GM23338 (cell line): ENCODE measurements at regions not wholly inside any gene's neighbourhood (a gene's known extent, or its start where the extent isn't known, plus 50 kb on each side); places are given as distances from the start of the nearest gene placed in this dataset.

Experiments
- CTCF ChIP-seq, 2 experiments: fragments of 200-600 bp in 1 of 2; sonication (generic) in 1 of 2; conservative IDR thresholded peaks; 2 replicates each; pipeline versions ENCODE4 v1.5.1 to v1.6.1; 2016 to 2017; ENCODE audit warnings: antibody characterized with exemption in 2 of 2, low read depth in 2 of 2, mild to moderate bottlenecking in 2 of 2, moderate library complexity in 1 of 2
- EZH2 ChIP-seq: fragments of 200-600 bp; sonication (generic); IDR thresholded peaks from one replicate; pipeline ENCODE4 v1.8.0; 2017; ENCODE audit warnings: antibody characterized with exemption, mild to moderate bottlenecking, low read depth; ENCODE audit not compliant: unreplicated experiment
- EZH2phosphoT487 ChIP-seq: fragments of 200-600 bp; sonication (generic); IDR thresholded peaks from one replicate; pipeline ENCODE4 v1.8.1; 2018; ENCODE audit warnings: antibody characterized with exemption; ENCODE audit not compliant: unreplicated experiment
- REST ChIP-seq: IDR thresholded peaks from one replicate; pipeline ENCODE4 v1.6.1; 2018; ENCODE audit warnings: antibody characterized with exemption; ENCODE audit not compliant: unreplicated experiment

- TF ChIP-seq CTCF (conservative IDR thresholded peaks at IDR 0.05; ENCODE audit: low read depth in 2 of 2) (no peak), REST (no peak), EZH2phosphoT487 (no peak), EZH2 (no peak)
Measured at GRCh38 chr15:59906046-59906445, 98.1 kb upstream of the FOXB1 start.
